WTC11 (cell line): ENCODE measurements at regions not wholly inside any gene's neighbourhood (a gene's known extent, or its start where the extent isn't known, plus 50 kb on each side); places are given as distances from the start of the nearest gene placed in this dataset.

Experiments used
- ATAC-seq: fragments of 200-7000 bp; cut with Tn5 transposase; 2 replicates; pipeline ENCODE4 v1.10.0; 2021; ENCODE audit warnings: mild to moderate bottlenecking, moderate library complexity
- CTCF ChIA-PET: fragments of 300-600 bp; sonication (Branson Sonifier 250); formaldehyde crosslinking; loops from one replicate; lab custom pipeline; 2021; ENCODE audit warnings: antibody characterized with exemption; lab: Charles Lee
- POLR2A ChIA-PET: fragments of 350-600 bp; sonication (Branson Sonifier 250); formaldehyde crosslinking; loops from one replicate; lab custom pipeline; 2021; ENCODE audit warnings: antibody characterized with exemption; lab: Charles Lee
- DNase-seq: peaks from one replicate; pipeline ENCODE4 v3.0.0; 2021; ENCODE audit warnings: low spot score
- H3K27ac Mint-ChIP-seq: 2 replicates; pipeline ENCODE4 v1.8.0; 2021; ENCODE audit warnings: mixed read lengths
- H3K27me3 Mint-ChIP-seq: 2 replicates; pipeline ENCODE4 v1.8.0; 2021; ENCODE audit warnings: low read depth, mild to moderate bottlenecking, moderate library complexity, mixed read lengths
- H3K36me3 Mint-ChIP-seq: 2 replicates; pipeline ENCODE4 v1.8.0; 2021; ENCODE audit warnings: mixed read lengths
- H3K4me1 Mint-ChIP-seq: 2 replicates; pipeline ENCODE4 v1.8.0; 2022; ENCODE audit warnings: mixed read lengths
- H3K4me3 Mint-ChIP-seq: 2 replicates; pipeline ENCODE4 v1.8.0; 2021; ENCODE audit warnings: mild to moderate bottlenecking, moderate library complexity, mixed read lengths
- H3K9me3 Mint-ChIP-seq: 2 replicates; pipeline ENCODE4 v1.8.0; 2021; ENCODE audit warnings: mixed read lengths
- ATF6 ChIP-seq: sonication (generic); formaldehyde crosslinking; IDR thresholded peaks from 2 replicates; pipeline ENCODE4 v1.8.1; 2023; ENCODE audit warnings: mild to moderate bottlenecking, missing genetic modification reagents
- CREB1 ChIP-seq: sonication (generic); formaldehyde crosslinking; IDR thresholded peaks from 2 replicates; pipeline ENCODE4 v1.8.0; 2023; ENCODE audit warnings: mild to moderate bottlenecking, missing genetic modification reagents
- E2F1 ChIP-seq: sonication (generic); formaldehyde crosslinking; IDR thresholded peaks from 2 replicates; pipeline ENCODE4 v1.8.0; 2022; ENCODE audit warnings: mild to moderate bottlenecking, missing genetic modification reagents
- E2F4 ChIP-seq: sonication (generic); formaldehyde crosslinking; IDR thresholded peaks from 2 replicates; pipeline ENCODE4 v1.8.1; 2022; ENCODE audit warnings: low read depth, mild to moderate bottlenecking, moderate library complexity, missing genetic modification reagents, borderline replicate concordance
- EMX1 ChIP-seq: fragments of 250-450 bp; sonication (Bioruptor Pico); IDR thresholded peaks from 2 replicates; pipeline ENCODE4 v1.8.0; 2021; ENCODE audit warnings: mild to moderate bottlenecking
- IRF1 ChIP-seq: sonication (generic); formaldehyde crosslinking; IDR thresholded peaks from 2 replicates; pipeline ENCODE4 v1.8.0; 2023; ENCODE audit warnings: missing genetic modification reagents
- OVOL2 ChIP-seq: fragments of 250-450 bp; sonication (Bioruptor Pico); IDR thresholded peaks from 2 replicates; pipeline ENCODE4 v1.9.0; 2021; ENCODE audit warnings: mild to moderate bottlenecking, borderline replicate concordance
- PRDM15 ChIP-seq: sonication (generic); formaldehyde crosslinking; IDR thresholded peaks from 2 replicates; pipeline ENCODE4 v1.8.0; 2022; ENCODE audit warnings: missing genetic modification reagents
- RORB ChIP-seq: fragments of 250-450 bp; sonication (Bioruptor Pico); IDR thresholded peaks from 2 replicates; pipeline ENCODE4 v1.9.0; 2021; ENCODE audit warnings: mild to moderate bottlenecking
- TCF7 ChIP-seq: sonication (generic); formaldehyde crosslinking; IDR thresholded peaks from 2 replicates; pipeline ENCODE4 v1.8.0; 2022; ENCODE audit warnings: mild to moderate bottlenecking, low read depth, missing genetic modification reagents, moderate library complexity
- TP53 ChIP-seq: sonication (generic); formaldehyde crosslinking; IDR thresholded peaks from 2 replicates; pipeline ENCODE4 v1.8.1; 2023; ENCODE audit warnings: mild to moderate bottlenecking, missing genetic modification reagents
- USF1 ChIP-seq: sonication (generic); formaldehyde crosslinking; IDR thresholded peaks from 2 replicates; pipeline ENCODE4 v1.8.0; 2022; ENCODE audit warnings: mild to moderate bottlenecking, missing genetic modification reagents
- ZBTB21 ChIP-seq: sonication (generic); formaldehyde crosslinking; IDR thresholded peaks from 2 replicates; pipeline ENCODE4 v1.8.1; 2023; ENCODE audit warnings: mild to moderate bottlenecking, missing genetic modification reagents, borderline replicate concordance
- ZNF121 ChIP-seq: sonication (generic); formaldehyde crosslinking; IDR thresholded peaks from 2 replicates; pipeline ENCODE4 v1.8.0; 2023; ENCODE audit warnings: missing genetic modification reagents
- ZNF416 ChIP-seq: fragments of 250-450 bp; sonication (Bioruptor Pico); IDR thresholded peaks from 2 replicates; pipeline ENCODE4 v1.9.0; 2021; ENCODE audit warnings: mild to moderate bottlenecking, inconsistent platforms
- ZNF512 ChIP-seq: sonication (generic); formaldehyde crosslinking; IDR thresholded peaks from 2 replicates; pipeline ENCODE4 v1.8.1; 2022; ENCODE audit warnings: missing genetic modification reagents, borderline replicate concordance

- no peak for TF ChIP-seq E2F4 (CRISPR knock-in tag)
- no peak for TF ChIP-seq ATF6
- TF ChIP-seq ZNF416 = no peak
- no peak for TF ChIP-seq TCF7 (CRISPR knock-in tag)
- no peak for TF ChIP-seq EMX1
- TF ChIP-seq ZNF121 (CRISPR knock-in tag) = no peak
- TF ChIP-seq CREB1 (CRISPR knock-in tag) = no peak
Observed at GRCh38 chrX:113770071-113770470, 813.8 kb upstream of the HTR2C start (continued).

- ChIA-PET CTCF (no interaction called here), POLR2A (no interaction called here)
- Mint-ChIP-seq H3K4me3 (no peak overlapping the region), H3K4me1 (peaks cover 17% of the 10 kb centered on the region), H3K36me3 (peaks cover 6% of the 10 kb centered on the region; the same call in 1 of the 2 replicates), H3K9me3 (peaks cover 21% of the 10 kb centered on the region), H3K27me3 (no peaks in the 10 kb centered on the region)
- DNase-seq (no peak), ATAC-seq (no peak)
- no peak for TF ChIP-seq PRDM15 (CRISPR knock-in tag)
- no peak for TF ChIP-seq USF1 (CRISPR knock-in tag)
- TF ChIP-seq TP53 (CRISPR knock-in tag) = no peak
- no peak for TF ChIP-seq IRF1 (CRISPR knock-in tag)
- no peak for TF ChIP-seq OVOL2 (CRISPR knock-in tag)
- TF ChIP-seq E2F1 = no peak
- no peak for TF ChIP-seq ZNF512
- TF ChIP-seq RORB (CRISPR knock-in tag) = no peak
- no peak for TF ChIP-seq ZBTB21 (CRISPR knock-in tag)
- TF ChIP-seq, all 79 proteins: peak for 0
- no peak overlapping the region for H3K27ac Mint-ChIP-seq
Observed at GRCh38 chrX:113759422-113759821, 824.5 kb upstream of the HTR2C start.
